ENCODE measurements at regions not wholly inside any gene's neighbourhood (a gene's known extent, or its start where the extent isn't known, plus 50 kb on each side); places are given as distances from the start of the nearest gene placed in this dataset.

GRCh38 chr5:67724412-67725135 lies 491.0 kb upstream of the PIK3R1 start:
- TF ChIP-seq ZFP3 (CRISPR knock-in tag; IDR thresholded peaks at IDR 0.05) (no peak), ZNF565 (CRISPR knock-in tag; conservative IDR thresholded peaks at IDR 0.05; ENCODE audit: low read depth) (no peak), ZFP30 (CRISPR knock-in tag; IDR thresholded peaks at IDR 0.05) (no peak), ZNF8 (CRISPR knock-in tag; IDR thresholded peaks at IDR 0.05) (no peak), POU6F1 (CRISPR knock-in tag; IDR thresholded peaks at IDR 0.05; ENCODE audit: borderline replicate concordance, low read depth) (no peak), ZC3H10 (CRISPR knock-in tag; IDR thresholded peaks at IDR 0.05) (no peak), TSHZ2 (CRISPR knock-in tag; IDR thresholded peaks at IDR 0.05) (no peak), PATZ1 (CRISPR knock-in tag; IDR thresholded peaks at IDR 0.05; ENCODE audit: borderline replicate concordance) (no peak), CSRNP3 (CRISPR knock-in tag; IDR thresholded peaks at IDR 0.05) (no peak), BACH2 (CRISPR knock-in tag; IDR thresholded peaks at IDR 0.05; ENCODE audit: borderline replicate concordance) (no peak)

Data from SK-N-SH treated with all-trans-retinoic acid at 6 μM for 48 hours (cell line).